Hematopoietic multipotent progenitor cell treated with erythropoietin and hydrocortisone succinate and interleukin-3 and kit ligand, for 8 days (in vitro differentiated cells): ENCODE measurements at regions not wholly inside any gene's neighbourhood (a gene's known extent, or its start where the extent isn't known, plus 50 kb on each side); places are given as distances from the start of the nearest gene placed in this dataset.
"Not testable (repeated sequence)": the region's sequence is repeated elsewhere in the genome, so short reads cannot be mapped to it uniquely, and the experiment has no call there.

ENCODE experiments used
- DNase-seq: peaks from one replicate; pipeline ENCODE4 v3.0.0-alpha.2; 2015

- DNase-seq, result no peak
Observed at GRCh38 chr18:29459972-29460371, 1283.0 kb upstream of the CDH2 start.

- no peak for DNase-seq
Observed at GRCh38 chr18:29457316-29457889, 1280.5 kb upstream of the CDH2 start.

DNA sequence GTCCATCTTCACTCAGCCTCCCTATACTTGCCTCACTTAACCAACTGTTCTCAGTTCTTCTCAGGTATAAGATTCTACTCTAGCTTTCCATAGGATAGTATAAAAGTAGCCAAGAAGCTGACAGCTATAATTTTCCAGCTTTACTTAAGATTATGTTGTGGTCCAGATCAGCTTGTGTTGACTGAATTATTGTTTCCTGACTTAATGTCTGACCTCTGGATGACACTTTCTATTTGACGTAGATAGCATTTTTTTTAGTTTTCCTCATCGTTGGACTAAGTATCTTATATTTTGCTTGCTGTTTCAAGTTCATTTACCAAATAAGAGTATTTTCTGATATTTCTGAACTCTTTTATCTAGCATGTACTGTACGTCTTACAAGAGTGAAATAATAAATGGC is 1272.5 kb upstream of the CDH2 start:
- DNase-seq, result no peak

DNA sequence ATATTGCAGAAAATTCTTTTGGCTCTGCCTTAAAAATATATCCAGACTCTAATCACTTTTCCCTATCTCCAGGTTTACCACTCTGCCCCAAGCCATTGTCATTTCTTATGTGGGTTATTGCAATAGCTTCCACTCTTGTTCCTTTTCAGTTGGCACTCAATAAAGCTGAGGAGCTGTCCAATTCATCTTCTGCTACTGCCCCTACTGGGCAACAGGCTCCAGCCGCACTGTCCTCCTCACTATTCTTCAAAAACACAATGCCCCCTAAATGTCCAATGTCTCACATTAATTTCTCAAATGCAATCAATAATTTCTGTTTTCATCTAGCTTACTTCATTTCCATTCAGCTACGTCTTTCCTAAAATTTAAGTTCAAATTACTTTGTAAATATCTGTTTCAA is 1262.5 kb upstream of the CDH2 start:
- DNase-seq, result no peak

- DNase-seq, result no peak
Observed at GRCh38 chr18:29436459-29436858, 1259.5 kb upstream of the CDH2 start.

- DNase-seq, result no peak
Observed at GRCh38 chr18:29434650-29435049, 1257.7 kb upstream of the CDH2 start.

DNA sequence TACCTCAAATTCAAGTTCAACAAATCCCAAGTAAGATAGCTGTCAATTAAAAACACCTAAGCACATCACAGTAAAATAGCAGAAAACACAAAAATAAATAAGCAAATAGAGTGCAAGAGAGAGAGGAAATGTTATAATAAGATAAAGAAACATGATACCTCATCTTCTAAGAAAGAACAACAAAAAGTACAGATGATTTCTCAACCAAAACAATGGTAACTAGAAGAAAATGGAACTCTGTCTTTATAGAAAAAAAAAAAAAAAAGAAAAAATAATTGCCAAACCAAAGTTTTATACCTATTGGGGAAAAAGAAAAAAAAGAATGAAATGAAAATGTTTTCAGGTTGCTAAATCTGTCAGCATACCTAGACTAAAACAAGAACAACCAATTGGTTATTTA is 1253.5 kb upstream of the CDH2 start:
- DNase-seq, result no peak

DNA sequence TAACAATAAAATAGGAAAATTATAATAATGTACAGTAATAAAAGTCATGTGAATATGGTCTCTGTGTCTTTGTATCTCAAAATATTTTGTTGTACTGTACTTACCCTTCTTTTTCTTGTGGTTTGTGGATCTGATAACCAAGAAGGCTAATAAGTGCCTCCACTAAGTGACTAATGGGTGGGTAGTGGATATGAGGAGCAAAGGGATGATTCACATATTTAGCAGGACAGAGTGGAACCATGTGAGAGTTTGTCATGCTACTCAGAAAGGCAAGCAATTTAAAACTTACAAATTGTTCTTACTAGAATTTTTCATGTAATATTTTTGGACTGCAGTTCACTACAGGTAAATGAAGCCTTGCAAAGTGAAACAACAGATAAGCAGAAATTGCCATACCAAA is 1241.2 kb upstream of the CDH2 start:
- no peak for DNase-seq

- DNase-seq, result no peak
Observed at GRCh38 chr18:29406996-29407395, 1230.1 kb upstream of the CDH2 start.

- no peak for DNase-seq
Observed at GRCh38 chr18:29397536-29397935, 1220.6 kb upstream of the CDH2 start.

DNA sequence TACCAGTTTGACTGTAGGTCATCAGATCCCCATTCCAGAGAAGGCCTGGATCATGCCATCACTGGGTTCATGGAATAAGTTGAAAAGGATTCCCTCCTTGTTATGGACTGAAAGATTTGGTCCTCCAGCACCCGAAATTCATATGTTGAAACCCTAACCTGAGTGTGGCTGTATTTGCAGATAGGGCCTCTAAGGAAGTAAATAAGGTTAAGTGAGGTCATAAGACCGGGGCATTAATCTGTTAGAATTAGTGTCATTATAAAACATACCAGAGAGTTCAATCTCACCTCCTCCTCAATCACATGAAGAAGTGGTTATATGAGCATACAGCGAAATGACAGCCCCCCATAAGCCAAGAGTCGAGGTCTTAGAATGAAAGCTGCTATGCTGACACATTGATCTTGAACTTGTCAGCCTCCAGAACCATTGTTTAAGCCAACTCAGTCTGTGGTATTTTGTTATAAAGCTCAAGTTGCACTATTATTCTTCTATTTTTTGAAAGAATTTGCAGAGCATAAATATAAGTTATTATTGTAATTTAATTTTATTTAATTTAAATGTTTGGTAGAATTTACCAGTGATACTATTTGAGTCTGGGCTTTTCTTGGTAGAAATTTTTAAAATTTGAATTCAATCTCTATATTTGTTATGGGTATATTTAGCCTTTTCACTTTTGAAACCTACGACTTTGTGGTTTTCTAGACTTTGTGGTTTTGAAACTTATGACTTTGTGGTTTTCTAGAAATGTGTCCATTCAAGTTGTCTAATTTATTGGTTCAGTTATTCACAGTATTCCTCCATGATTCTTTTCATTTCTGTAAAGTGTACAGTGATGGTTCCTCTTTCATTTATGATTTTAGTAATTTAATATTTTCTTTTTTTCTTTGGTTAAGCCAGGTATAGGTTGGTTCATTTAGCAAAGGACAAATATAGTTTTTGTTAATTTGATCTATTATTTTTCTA is 1206.7 kb upstream of the CDH2 start:
- no peak for DNase-seq

GRCh38 chr18:29378651-29379136 is 1201.8 kb upstream of the CDH2 start:
- no peak for DNase-seq

GRCh38 chr18:29377346-29377745 is 1200.4 kb upstream of the CDH2 start:
- DNase-seq, result no peak

- no peak for DNase-seq
Observed at GRCh38 chr18:29373000-29373399, 1196.1 kb upstream of the CDH2 start.

- DNase-seq, result no peak
Observed at GRCh38 chr18:29361843-29362242, 1184.9 kb upstream of the CDH2 start.

DNA sequence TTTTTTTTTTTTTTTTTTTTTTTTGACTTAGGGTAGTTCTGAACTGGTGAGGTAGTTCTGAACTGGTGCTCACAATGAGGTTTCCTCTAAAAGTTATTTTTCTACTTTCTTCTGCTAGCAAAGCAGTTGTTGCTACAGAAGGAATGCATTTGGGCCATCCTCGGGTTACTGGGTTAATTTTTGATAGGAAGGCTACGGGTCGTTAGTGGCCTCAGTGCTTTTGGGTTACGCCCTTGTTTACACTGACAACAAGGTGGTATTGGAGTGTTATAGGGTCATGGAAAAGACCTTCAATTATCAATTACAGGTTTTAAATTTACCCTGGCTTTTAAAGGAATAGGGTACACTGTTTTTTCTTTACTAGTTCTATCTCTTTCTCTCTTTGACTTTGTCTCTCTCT is 1183.7 kb upstream of the CDH2 start:
- DNase-seq, result not testable (repeated sequence)

GRCh38 chr18:29359222-29359621 is 1182.3 kb upstream of the CDH2 start:
- DNase-seq, result not testable (repeated sequence)

GRCh38 chr18:29351171-29351570 is 1174.2 kb upstream of the CDH2 start:
- DNase-seq, result no peak

GRCh38 chr18:29328932-29329331 is 1152.0 kb upstream of the CDH2 start:
- no peak for DNase-seq

DNA sequence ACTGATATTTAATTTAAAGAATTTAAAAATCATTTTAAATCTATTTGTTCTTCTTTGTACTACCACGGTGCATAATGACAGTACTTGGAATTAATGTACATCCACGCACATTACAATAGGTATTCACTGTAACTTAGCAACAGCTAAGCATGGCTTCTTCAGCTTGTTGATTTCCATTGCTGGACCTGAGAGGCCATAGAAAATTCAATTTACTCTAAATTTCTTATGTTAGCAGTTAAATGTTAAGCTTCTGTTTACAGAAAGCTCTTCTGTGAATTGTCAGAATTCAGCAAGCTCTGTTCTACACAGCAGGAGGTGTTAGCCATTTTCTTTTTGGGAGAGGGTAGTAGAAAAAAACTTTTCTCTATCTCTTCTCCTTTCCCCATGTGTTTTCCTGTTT is 1149.3 kb upstream of the CDH2 start:
- no peak for DNase-seq

DNA sequence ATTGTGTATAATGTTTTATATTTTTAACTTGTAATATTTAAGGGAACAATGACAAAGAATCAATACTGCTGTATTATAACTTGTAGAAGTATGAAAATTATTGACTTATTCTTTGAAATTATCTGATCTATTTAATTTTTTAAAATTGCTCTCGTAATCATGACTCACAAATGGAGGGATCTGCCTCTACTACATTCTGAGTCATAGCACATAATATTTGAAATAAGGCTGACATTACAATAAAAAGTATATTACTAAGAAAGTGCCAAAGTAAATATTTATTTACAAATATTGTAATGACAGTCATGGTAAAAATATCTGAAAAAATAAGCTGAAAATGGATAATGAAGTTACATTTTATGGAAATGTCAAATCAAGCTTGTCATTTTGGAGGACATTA is 1144.6 kb upstream of the CDH2 start:
- DNase-seq, result no peak

- no peak for DNase-seq
Observed at GRCh38 chr18:29313312-29313711, 1136.4 kb upstream of the CDH2 start.

DNA sequence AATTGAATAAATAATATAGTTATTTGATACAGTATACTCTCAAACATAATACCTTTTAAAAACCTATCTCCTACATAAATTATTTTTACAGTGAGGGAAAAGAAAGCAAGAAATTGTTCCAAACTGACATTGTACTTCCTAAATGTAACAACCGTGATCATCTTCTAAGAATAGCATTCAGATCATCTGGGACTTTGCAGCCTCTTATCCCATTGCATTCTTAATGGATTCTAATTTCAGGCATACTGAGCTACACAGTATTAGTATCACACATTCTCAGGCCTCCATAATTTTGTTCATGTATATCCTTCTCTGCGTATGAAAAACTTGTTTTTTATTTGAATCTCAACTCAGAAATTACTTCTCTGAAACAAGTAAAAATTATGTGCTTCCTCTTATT is 1134.7 kb upstream of the CDH2 start:
- DNase-seq, result no peak

DNA sequence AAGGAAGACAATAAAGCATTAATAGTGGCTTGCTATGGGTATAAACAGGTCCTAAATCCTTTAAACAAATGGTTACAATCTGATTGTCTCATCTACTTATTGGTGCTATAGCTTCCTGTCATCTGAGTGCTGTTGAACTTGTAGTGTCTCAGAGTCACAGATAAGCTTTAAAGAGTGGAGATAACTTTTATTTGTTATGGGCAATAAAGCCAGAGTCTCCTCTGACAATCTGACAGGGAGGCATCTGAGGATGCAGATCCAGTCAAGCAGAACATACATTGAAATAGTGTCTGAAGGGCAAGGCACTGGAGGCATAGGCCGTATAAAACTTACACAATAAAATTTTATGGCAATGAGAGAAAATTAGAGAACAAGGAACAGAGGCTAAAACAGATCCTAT is 1132.4 kb upstream of the CDH2 start:
- no peak for DNase-seq
